ENCODE measurements at regions not wholly inside any gene's neighbourhood (a gene's known extent, or its start where the extent isn't known, plus 50 kb on each side); places are given as distances from the start of the nearest gene placed in this dataset.
A peak's percentile ranks its signal among the peaks of the same experiment; 100 is the strongest.
"Not testable (repeated sequence)": the region's sequence is repeated elsewhere in the genome, so short reads cannot be mapped to it uniquely, and the experiment has no call there.

GRCh38 chr18:1436199-1436598 is 531.5 kb downstream of the ADCYAP1 start:
- no peak for DNase-seq

- DNase-seq, result no peak
Observed at GRCh38 chr18:1438458-1438910, 533.8 kb downstream of the ADCYAP1 start.

- no peak for DNase-seq
Observed at GRCh38 chr18:1438967-1439366, 534.3 kb downstream of the ADCYAP1 start.

GRCh38 chr18:1444062-1444461 is 539.4 kb downstream of the ADCYAP1 start:
- not testable (repeated sequence) for DNase-seq

- DNase-seq, result no peak
Observed at GRCh38 chr18:1446765-1447164, 542.1 kb downstream of the ADCYAP1 start.

- DNase-seq, result no peak
Observed at GRCh38 chr18:1452821-1453220, 548.1 kb downstream of the ADCYAP1 start.

- no peak for DNase-seq
Observed at GRCh38 chr18:1455605-1456004, 550.9 kb downstream of the ADCYAP1 start.

GRCh38 chr18:1458547-1458946 is 553.9 kb downstream of the ADCYAP1 start:
- DNase-seq, result no peak

- no peak for DNase-seq
Observed at GRCh38 chr18:1463981-1464380, 559.3 kb downstream of the ADCYAP1 start.

- DNase-seq, result no peak
Observed at GRCh38 chr18:1464444-1465217, 560.0 kb downstream of the ADCYAP1 start.

- no peak for DNase-seq
Observed at GRCh38 chr18:1466035-1466434, 561.4 kb downstream of the ADCYAP1 start.

GRCh38 chr18:1467461-1467964 is 562.8 kb downstream of the ADCYAP1 start:
- no peak for DNase-seq

GRCh38 chr18:1468550-1468949 is 563.9 kb downstream of the ADCYAP1 start:
- DNase-seq, result no peak

GRCh38 chr18:1475867-1476266 is 571.2 kb downstream of the ADCYAP1 start:
- no peak for DNase-seq

- DNase-seq, result no peak
Observed at GRCh38 chr18:1480309-1480708, 575.6 kb downstream of the ADCYAP1 start.

- no peak for DNase-seq
Observed at GRCh38 chr18:1481577-1481976, 576.9 kb downstream of the ADCYAP1 start.

- no peak for DNase-seq
Observed at GRCh38 chr18:1483385-1483784, 578.7 kb downstream of the ADCYAP1 start.

GRCh38 chr18:1487457-1487856 is 582.8 kb downstream of the ADCYAP1 start:
- no peak for DNase-seq

- DNase-seq, result no peak
Observed at GRCh38 chr18:1488394-1488793, 583.7 kb downstream of the ADCYAP1 start.

GRCh38 chr18:1488957-1489356 is 584.3 kb downstream of the ADCYAP1 start:
- peak; percentile 95 for DNase-seq

- DNase-seq, result no peak
Observed at GRCh38 chr18:1495387-1495786, 590.7 kb downstream of the ADCYAP1 start.

GRCh38 chr18:1496096-1496495 is 591.4 kb downstream of the ADCYAP1 start:
- DNase-seq, result no peak

- no peak for DNase-seq
Observed at GRCh38 chr18:1498216-1498615, 593.5 kb downstream of the ADCYAP1 start.

GRCh38 chr18:1499265-1499664 is 594.6 kb downstream of the ADCYAP1 start:
- no peak for DNase-seq

GRCh38 chr18:1503847-1504246 is 599.2 kb downstream of the ADCYAP1 start:
- no peak for DNase-seq
